ENCODE measurements at regions not wholly inside any gene's neighbourhood (a gene's known extent, or its start where the extent isn't known, plus 50 kb on each side); places are given as distances from the start of the nearest gene placed in this dataset.

- Histone ChIP-seq H3K27ac (ENCODE audit: low read depth, low read length, poor library complexity, severe bottlenecking) (no peak overlapping the region), H3K9me2 (ENCODE audit: low read depth, low read length) (no peaks in the 10 kb centered on the region), H2AFZ (ENCODE audit: low read length) (no peak overlapping the region), H3K4me2 (ENCODE audit: low read length) (no peak overlapping the region), H3K9ac (ENCODE audit: low read length) (no peak overlapping the region), H3K4me1 (ENCODE audit: insufficient read depth, low read length, severe bottlenecking) (no peaks in the 10 kb centered on the region), H3K9me3 (ENCODE audit: low read length) (no peaks in the 10 kb centered on the region), H4K20me1 (ENCODE audit: insufficient read depth, low read length) (no peaks in the 10 kb centered on the region), H3K79me2 (ENCODE audit: insufficient read depth, low read length) (no peaks in the 10 kb centered on the region), H3K27me3 (ENCODE audit: insufficient read depth, low read length) (no peaks in the 10 kb centered on the region), H3K4me3 (ENCODE audit: low read depth, low read length, poor library complexity, severe bottlenecking) (no peak overlapping the region), H3F3A (ENCODE audit: insufficient read depth, low read length) (no peaks in the 10 kb centered on the region), H3K36me3 (ENCODE audit: insufficient read depth, low read length) (no peaks in the 10 kb centered on the region)
- TF ChIP-seq EZH2 (IDR thresholded peaks at IDR 0.05; ENCODE audit: borderline replicate concordance, low read length), result no peak
- no peak for TF ChIP-seq CTCF (IDR thresholded peaks at IDR 0.05; ENCODE audit: low read length)
Measured at GRCh38 chr13:72537782-72538181, 189.6 kb downstream of the MZT1 start.

- H4K20me1 ChIP-seq (ENCODE audit: insufficient read depth, low read length), result no peaks in the 10 kb centered on the region
- no peaks in the 10 kb centered on the region for H3K79me2 ChIP-seq (ENCODE audit: insufficient read depth, low read length)
- H3K9me3 ChIP-seq (ENCODE audit: low read length), result no peaks in the 10 kb centered on the region
- no peaks in the 10 kb centered on the region for H3K36me3 ChIP-seq (ENCODE audit: insufficient read depth, low read length)
- no peak overlapping the region for H3K4me3 ChIP-seq (ENCODE audit: low read depth, low read length, poor library complexity, severe bottlenecking)
- no peak overlapping the region for H3K4me2 ChIP-seq (ENCODE audit: low read length)
- no peaks in the 10 kb centered on the region for H3K27me3 ChIP-seq (ENCODE audit: insufficient read depth, low read length)
- H3K27ac ChIP-seq (ENCODE audit: low read depth, low read length, poor library complexity, severe bottlenecking), result no peak overlapping the region
- H3K9me2 ChIP-seq (ENCODE audit: low read depth, low read length), result no peaks in the 10 kb centered on the region
- H3K9ac ChIP-seq (ENCODE audit: low read length), result no peak overlapping the region
- TF ChIP-seq EZH2 (IDR thresholded peaks at IDR 0.05; ENCODE audit: borderline replicate concordance, low read length), result no peak
- no peak for TF ChIP-seq CTCF (IDR thresholded peaks at IDR 0.05; ENCODE audit: low read length)
- H3K4me1 ChIP-seq (ENCODE audit: insufficient read depth, low read length, severe bottlenecking), result no peaks in the 10 kb centered on the region
- no peaks in the 10 kb centered on the region for H3F3A ChIP-seq (ENCODE audit: insufficient read depth, low read length)
- H2AFZ ChIP-seq (ENCODE audit: low read length), result no peak overlapping the region
Measured at GRCh38 chr13:72537395-72537780, 190.0 kb downstream of the MZT1 start.

- Histone ChIP-seq H3K9me3 (ENCODE audit: low read length) (no peaks in the 10 kb centered on the region), H3K36me3 (ENCODE audit: insufficient read depth, low read length) (no peaks in the 10 kb centered on the region), H3K27ac (ENCODE audit: low read depth, low read length, poor library complexity, severe bottlenecking) (no peak overlapping the region), H3K79me2 (ENCODE audit: insufficient read depth, low read length) (no peaks in the 10 kb centered on the region), H3K4me1 (ENCODE audit: insufficient read depth, low read length, severe bottlenecking) (no peaks in the 10 kb centered on the region), H3K9me2 (ENCODE audit: low read depth, low read length) (no peaks in the 10 kb centered on the region), H3K4me3 (ENCODE audit: low read depth, low read length, poor library complexity, severe bottlenecking) (no peak overlapping the region), H3K9ac (ENCODE audit: low read length) (no peak overlapping the region), H3F3A (ENCODE audit: insufficient read depth, low read length) (no peaks in the 10 kb centered on the region), H3K4me2 (ENCODE audit: low read length) (no peak overlapping the region), H2AFZ (ENCODE audit: low read length) (no peak overlapping the region), H3K27me3 (ENCODE audit: insufficient read depth, low read length) (no peaks in the 10 kb centered on the region), H4K20me1 (ENCODE audit: insufficient read depth, low read length) (no peaks in the 10 kb centered on the region)
- TF ChIP-seq CTCF (IDR thresholded peaks at IDR 0.05; ENCODE audit: low read length), result no peak
- no peak for TF ChIP-seq EZH2 (IDR thresholded peaks at IDR 0.05; ENCODE audit: borderline replicate concordance, low read length)
Measured at GRCh38 chr13:72536714-72537394, 190.6 kb downstream of the MZT1 start.

Data from OCI-LY1 (cell line).